ENCODE measurements at regions not wholly inside any gene's neighbourhood (a gene's known extent, or its start where the extent isn't known, plus 50 kb on each side); places are given as distances from the start of the nearest gene placed in this dataset.

- Histone ChIP-seq H3K4me1 (no peaks in the 10 kb centered on the region), H3K27ac (no peak overlapping the region), H3K4me3 (no peak overlapping the region), H3K9me3 (peaks cover 0 to 17% of the 10 kb centered on the region in 2 donors), H3K36me3 (no peaks in the 10 kb centered on the region), H3K27me3 (no peaks in the 10 kb centered on the region)
- ATAC-seq (no peak), DNase-seq (no peak)
- TF ChIP-seq, protein P1, sequence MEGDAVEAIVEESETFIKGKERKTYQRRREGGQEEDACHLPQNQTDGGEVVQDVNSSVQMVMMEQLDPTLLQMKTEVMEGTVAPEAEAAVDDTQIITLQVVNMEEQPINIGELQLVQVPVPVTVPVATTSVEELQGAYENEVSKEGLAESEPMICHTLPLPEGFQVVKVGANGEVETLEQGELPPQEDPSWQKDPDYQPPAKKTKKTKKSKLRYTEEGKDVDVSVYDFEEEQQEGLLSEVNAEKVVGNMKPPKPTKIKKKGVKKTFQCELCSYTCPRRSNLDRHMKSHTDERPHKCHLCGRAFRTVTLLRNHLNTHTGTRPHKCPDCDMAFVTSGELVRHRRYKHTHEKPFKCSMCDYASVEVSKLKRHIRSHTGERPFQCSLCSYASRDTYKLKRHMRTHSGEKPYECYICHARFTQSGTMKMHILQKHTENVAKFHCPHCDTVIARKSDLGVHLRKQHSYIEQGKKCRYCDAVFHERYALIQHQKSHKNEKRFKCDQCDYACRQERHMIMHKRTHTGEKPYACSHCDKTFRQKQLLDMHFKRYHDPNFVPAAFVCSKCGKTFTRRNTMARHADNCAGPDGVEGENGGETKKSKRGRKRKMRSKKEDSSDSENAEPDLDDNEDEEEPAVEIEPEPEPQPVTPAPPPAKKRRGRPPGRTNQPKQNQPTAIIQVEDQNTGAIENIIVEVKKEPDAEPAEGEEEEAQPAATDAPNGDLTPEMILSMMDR (IDR thresholded peaks at IDR 0.05): no peak
- intact Hi-C loops (cut with DNase I): no loop called here
Measured at GRCh38 chr21:19433623-19434022, 1030.0 kb upstream of the TMPRSS15 start.

DNA sequence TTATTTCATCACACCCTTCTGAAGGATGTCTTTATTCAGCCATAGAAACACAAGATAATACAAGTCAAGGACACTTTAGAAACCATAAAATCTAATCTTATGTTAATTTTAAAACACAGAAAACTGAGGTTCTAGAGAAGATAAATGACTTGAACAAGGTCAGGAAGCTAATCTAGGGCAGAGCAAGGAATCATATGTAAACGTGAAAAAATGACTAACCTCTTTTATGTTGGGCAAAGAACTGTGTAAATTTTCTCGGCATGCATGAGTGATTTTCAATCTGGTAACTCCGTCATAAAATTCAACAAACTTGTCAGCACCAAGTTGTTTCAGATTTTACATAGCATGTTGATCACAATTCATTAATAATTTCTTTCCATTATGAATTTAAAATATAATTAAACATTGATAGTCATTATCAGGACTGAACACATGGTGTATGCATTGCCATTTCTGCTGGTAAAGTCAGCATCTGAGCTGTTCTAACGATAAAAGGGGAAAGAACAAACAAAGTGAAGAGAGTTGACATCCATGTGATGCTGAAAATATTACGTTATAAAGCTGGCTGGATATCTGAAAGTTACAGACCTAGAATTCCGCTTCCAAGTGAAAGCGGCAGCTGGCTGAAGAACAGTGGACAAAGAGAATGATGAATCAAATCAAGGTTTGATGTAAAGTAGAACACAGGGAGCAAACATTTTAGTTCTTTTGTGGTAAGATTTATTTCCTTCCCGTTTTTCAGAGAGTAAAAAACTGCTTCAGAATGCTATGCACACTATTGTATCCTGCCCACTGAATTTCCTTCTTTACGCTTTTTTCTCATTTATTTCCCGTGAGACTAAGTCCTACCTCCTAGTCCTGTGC lies 1037.4 kb upstream of the TMPRSS15 start:
- Histone ChIP-seq H3K4me3 (no peak overlapping the region), H3K36me3 (no peaks in the 10 kb centered on the region), H3K4me1 (no peaks in the 10 kb centered on the region), H3K27me3 (no peaks in the 10 kb centered on the region), H3K27ac (no peak overlapping the region), H3K9me3 (no peaks in the 10 kb centered on the region)
- no peak for ATAC-seq
- TF ChIP-seq, protein P1 (IDR thresholded peaks at IDR 0.05): no peak
- intact Hi-C loops (cut with DNase I): no loop called here
- DNase-seq: no peak

DNA sequence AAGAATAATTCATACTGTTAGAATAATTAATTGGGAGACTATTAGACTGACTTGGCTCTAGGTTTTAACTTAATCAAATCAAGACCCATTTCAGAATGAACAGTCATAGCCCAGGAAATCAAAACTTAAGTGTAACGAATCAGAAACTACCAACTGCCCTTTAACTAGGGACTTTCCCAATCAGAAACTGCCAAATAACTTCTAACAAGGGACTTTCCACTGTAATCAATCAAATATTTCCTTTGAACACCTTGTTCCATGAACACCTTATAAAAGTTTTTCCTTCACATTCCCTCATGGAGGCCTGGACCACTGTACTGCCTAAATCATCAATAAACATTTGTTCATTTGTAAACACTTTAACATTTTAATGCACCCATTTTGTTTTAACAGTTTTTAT lies 1054.7 kb upstream of the TMPRSS15 start:
- ATAC-seq: no peak
- TF ChIP-seq, protein P1 (IDR thresholded peaks at IDR 0.05): no peak
- Histone ChIP-seq H3K9me3 (no peaks in the 10 kb centered on the region), H3K4me3 (no peak overlapping the region), H3K4me1 (no peaks in the 10 kb centered on the region), H3K27me3 (no peaks in the 10 kb centered on the region), H3K27ac (no peak overlapping the region), H3K36me3 (no peaks in the 10 kb centered on the region)
- intact Hi-C loops (cut with DNase I): no loop called here
- DNase-seq: no peak

DNA sequence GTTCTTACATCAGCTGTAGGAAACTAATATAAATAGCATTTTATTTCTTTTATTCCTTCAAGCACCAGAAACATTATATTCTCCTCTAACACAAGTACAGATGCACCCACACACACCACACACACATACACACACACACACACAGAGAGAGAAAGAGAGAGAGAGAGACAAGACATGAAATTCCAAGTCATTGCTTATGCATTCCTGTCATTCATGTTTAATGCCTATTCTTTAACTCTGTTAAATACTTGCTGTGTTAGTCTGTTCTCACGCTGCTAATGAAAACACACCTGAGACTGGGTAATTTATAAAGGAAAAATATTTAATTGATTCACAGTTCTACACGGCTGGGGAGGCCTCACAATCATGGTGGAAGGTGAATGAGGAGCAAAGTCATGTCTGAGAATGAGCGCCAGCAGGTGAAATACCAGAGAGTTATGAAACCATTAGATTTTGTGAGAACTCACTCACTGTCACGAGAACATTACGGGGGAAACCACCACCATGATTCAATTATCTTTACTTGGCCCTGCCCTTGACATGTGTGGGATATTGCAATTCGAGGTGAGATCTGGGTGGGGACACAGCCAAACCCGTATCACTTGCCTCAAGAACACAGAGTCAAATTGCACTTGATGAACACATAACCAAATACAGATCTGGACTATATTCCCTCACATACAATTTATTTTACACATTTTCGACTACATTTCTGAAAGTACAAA lies 1058.1 kb upstream of the TMPRSS15 start:
- intact Hi-C loops (cut with DNase I): no loop called here

GRCh38 chr21:19463966-19464365 lies 1060.4 kb upstream of the TMPRSS15 start:
- ATAC-seq (no peak), DNase-seq (no peak)
- TF ChIP-seq, protein P1 (IDR thresholded peaks at IDR 0.05): no peak
- Histone ChIP-seq H3K4me3 (no peak overlapping the region), H3K27me3 (no peaks in the 10 kb centered on the region), H3K27ac (no peak overlapping the region), H3K36me3 (no peaks in the 10 kb centered on the region), H3K4me1 (no peaks in the 10 kb centered on the region), H3K9me3 (peaks cover 0 to 12% of the 10 kb centered on the region in 2 donors)
- intact Hi-C loops (cut with DNase I): no loop called here

More for the DNA sequence above, 1058.1 kb upstream of the TMPRSS15 start:
- Histone ChIP-seq H3K4me3 (no peak overlapping the region), H3K4me1 (no peaks in the 10 kb centered on the region), H3K27ac (no peak overlapping the region), H3K36me3 (no peaks in the 10 kb centered on the region), H3K9me3 (peaks cover 0 to 5% of the 10 kb centered on the region in 2 donors), H3K27me3 (no peaks in the 10 kb centered on the region)
- DNase-seq: no peak
- TF ChIP-seq, protein P1 (IDR thresholded peaks at IDR 0.05): no peak
- no peak for ATAC-seq

Data from left lung (tissue), 4 donors.